ACHN (cell line): ENCODE measurements at regions not wholly inside any gene's neighbourhood (a gene's known extent, or its start where the extent isn't known, plus 50 kb on each side); places are given as distances from the start of the nearest gene placed in this dataset.
"Not testable (repeated sequence)": the region's sequence is repeated elsewhere in the genome, so short reads cannot be mapped to it uniquely, and the experiment has no call there.

Experiments used
- DNase-seq: peaks from one replicate; pipeline ENCODE4 v3.0.0-alpha.2; 2015
- in situ Hi-C: cut with HindIII; loops from 2 replicates; pipeline ENCODE4 v1.10.0; 2017; ENCODE audit warnings: low sequenced_read_pairs, low pct_ligation_motif_present, low pct_unique_long_range_greater_than_20kb

DNA sequence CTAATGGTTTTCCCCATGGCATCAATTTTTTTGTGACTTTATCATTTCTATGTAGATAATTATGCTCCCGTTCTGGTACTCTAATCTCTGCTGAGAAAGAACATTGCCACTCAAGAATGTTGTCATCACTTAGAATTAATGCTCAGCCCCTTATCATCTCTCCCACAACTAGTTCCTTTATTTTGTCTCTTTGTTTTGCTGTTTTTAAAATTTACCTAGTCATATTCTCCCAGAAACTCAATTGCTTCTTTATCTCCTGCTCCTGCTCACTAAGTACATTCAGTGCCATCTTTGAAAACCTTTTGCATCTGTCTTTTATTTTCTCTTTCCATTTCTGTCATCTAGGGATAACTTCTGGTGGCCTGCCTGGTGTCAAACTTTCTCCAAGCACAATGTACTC lies 324.9 kb upstream of the MTPN start:
- DNase-seq = no peak
- in situ Hi-C loops = no loop called here

DNA sequence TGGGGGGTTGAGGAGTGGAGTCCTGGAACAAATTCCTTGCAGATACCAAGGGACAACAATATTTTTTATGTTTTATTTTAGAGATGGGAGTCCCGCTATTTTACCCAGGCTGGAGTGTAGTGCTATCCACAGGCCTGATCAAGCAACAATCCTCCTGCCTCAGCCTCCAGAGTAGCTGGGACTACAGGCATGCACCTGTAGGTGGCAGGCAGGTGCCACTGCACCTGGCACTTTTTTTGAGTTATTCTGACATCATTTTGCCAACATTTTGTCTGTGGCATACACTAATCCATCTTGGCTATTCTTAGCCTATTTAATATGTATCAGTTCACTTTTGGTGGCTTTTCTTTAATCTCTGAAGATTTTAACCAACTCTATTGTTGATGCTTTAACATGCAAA lies 317.8 kb upstream of the MTPN start:
- in situ Hi-C loops = no loop called here
- no peak for DNase-seq

GRCh38 chr7:136293841-136294391 lies 316.8 kb upstream of the MTPN start:
- in situ Hi-C loops = no loop called here
- DNase-seq = no peak

DNA sequence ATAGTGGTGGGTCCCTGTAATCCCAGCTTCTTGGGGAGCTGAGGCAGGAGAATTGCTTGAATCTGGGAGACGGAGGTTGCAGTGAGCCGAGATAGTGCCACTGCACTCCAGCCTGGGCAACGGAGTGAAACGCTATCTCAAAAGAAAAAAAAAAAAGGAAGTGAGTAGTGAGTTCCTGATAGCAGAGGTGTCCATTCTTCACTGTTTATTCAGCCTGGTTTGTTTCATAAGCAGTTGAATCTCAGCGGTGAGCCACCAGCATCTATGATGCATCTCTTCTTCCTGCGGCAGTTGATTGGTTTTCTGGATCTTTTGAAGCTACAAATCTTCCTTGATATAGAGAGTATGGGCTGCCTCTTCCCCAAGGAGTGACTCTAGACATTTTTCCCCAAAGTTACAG lies 316.1 kb upstream of the MTPN start:
- in situ Hi-C loops = no loop called here
- no peak for DNase-seq

DNA sequence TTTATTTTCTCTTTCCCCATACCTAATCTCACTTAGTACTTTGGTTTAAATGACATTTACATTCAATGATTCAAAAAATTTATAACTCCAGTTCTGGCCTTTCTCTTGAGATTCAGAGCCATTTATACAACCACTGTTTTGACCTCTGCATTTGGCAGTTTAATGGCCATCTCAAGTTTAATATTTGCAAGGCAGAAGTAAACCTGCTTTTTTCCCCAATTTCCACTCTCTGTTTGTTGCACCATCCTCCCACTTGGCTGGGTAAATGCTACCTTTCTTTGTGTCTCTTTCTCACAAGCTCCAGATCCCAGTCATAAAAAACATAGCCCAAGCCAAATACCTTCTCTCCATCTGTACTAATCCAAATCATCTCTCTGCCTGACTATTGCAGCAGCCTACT lies 315.2 kb upstream of the MTPN start:
- DNase-seq = no peak
- in situ Hi-C loops = no loop called here

- in situ Hi-C loops = no loop called here
- DNase-seq = no peak
These were observed 313.2 kb upstream of the MTPN start for GRCh38 chr7:136290351-136290750.

GRCh38 chr7:136278057-136278456 lies 300.9 kb upstream of the MTPN start:
- DNase-seq = no peak
- in situ Hi-C loops = no loop called here

DNA sequence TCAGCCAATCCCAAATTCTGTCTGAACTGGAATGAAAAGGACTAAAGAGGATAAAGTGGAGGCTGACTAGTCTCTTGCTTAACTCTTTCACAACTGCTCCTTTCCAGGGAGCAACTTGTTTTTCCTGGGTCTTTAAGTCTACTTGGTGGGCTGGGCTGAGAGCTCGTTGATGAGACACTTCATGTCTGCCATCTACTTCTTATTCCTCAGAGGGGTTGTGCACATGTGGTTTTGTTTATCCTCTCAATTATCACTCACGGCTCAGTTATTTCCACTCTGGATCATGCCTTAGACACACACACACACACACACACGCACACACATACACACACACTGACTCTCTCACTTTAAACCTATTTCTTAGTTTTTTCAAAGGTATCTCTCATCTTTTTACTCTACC lies 298.6 kb upstream of the MTPN start:
- in situ Hi-C loops = no loop called here

GRCh38 chr7:136274636-136275345 lies 297.6 kb upstream of the MTPN start:
- in situ Hi-C loops = no loop called here
- no peak for DNase-seq

More for the DNA sequence above, 298.6 kb upstream of the MTPN start:
- DNase-seq = no peak

DNA sequence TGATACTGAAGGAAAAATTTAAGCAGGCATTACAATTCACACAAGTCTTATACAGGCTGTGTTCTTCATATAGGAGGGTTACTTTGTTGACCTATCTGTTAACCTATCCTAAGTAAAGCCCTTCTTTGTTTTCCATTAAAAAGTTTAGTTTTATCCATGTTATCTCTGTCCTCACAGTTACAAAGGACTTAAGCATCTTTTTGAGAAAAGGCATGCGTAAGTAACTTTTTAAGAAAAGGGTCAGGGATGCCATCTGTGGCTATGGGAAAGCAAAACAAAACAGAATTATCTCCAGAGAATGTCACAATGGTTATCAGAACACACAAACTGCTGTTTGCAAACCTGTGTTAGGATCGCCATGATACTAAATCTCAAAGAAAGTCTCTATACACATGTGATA lies 295.8 kb upstream of the MTPN start:
- in situ Hi-C loops = no loop called here
- no peak for DNase-seq

- in situ Hi-C loops = no loop called here
These were observed 290.7 kb upstream of the MTPN start for GRCh38 chr7:136267822-136268221.

GRCh38 chr7:136266457-136266856 lies 289.3 kb upstream of the MTPN start:
- in situ Hi-C loops = no loop called here
- DNase-seq = no peak

More at GRCh38 chr7:136267822-136268221, 290.7 kb upstream of the MTPN start:
- DNase-seq = no peak

GRCh38 chr7:136264304-136264703 lies 287.1 kb upstream of the MTPN start:
- in situ Hi-C loops, DNase-seq: not testable (repeated sequence)

DNA sequence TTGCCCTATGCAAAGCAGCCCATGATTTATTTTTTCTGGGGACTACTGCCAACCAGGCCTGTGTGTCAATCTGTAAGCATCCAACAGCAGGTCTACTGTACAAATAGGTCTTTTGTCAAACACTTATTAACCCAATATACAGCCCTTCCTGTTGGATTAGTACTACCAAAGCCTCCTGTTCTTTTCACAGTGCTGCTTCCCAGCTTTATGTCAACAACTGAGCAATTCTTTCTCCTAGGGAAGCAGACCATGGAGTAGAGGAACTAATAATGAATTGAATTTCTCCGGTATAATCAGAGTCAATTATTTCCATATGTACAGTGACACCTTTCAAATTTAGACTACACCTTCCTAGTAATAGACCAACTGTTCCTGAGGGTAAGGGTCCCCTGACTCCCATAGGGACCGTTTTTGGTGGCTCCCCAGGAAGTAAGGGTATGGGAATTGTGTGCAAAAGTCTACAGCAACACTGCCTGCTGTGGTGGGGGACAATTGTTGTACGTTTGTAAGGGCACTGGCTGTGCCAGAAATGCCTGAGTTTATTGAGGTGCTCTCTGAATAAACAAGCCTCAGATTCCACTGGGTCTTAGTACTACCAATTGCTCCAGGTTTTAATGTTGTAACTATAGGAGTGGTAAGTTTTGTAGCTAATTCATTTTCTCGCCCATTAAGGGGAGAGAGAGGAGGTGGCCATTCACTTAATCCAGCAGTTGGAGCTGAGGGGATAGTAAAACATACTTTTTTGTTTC lies 286.1 kb upstream of the MTPN start:
- in situ Hi-C loops, DNase-seq: not testable (repeated sequence)

GRCh38 chr7:136260591-136260990 lies 283.4 kb upstream of the MTPN start:
- in situ Hi-C loops = not testable (repeated sequence)

GRCh38 chr7:136259074-136259473 lies 281.9 kb upstream of the MTPN start:
- in situ Hi-C loops = no loop called here
- no peak for DNase-seq

More at GRCh38 chr7:136260591-136260990, 283.4 kb upstream of the MTPN start:
- not testable (repeated sequence) for DNase-seq

GRCh38 chr7:136256491-136256890 lies 279.3 kb upstream of the MTPN start:
- DNase-seq = no peak
- in situ Hi-C loops = no loop called here

GRCh38 chr7:136254148-136254547 lies 277.0 kb upstream of the MTPN start:
- in situ Hi-C loops = no loop called here
- DNase-seq = no peak

DNA sequence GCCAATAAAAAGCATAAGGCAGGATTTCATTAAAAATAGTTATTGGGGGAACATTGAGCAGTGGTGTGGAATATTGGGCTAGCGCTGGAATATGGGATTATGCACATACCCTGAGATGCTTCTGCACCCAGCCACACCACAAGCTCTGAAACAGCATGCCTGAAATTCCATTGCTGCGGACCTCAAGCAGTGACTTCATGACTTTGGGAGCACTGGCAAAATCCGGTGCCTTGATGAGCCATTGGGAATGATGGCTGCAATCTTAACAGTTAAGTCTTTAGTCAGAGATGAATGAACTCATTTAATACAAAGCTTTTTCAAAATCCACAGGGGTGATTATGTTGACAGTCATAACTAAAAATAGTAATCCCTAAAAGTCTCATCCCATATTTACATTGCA lies 274.7 kb upstream of the MTPN start:
- in situ Hi-C loops = no loop called here
- DNase-seq = no peak

GRCh38 chr7:136247211-136247610 lies 270.1 kb upstream of the MTPN start:
- in situ Hi-C loops = no loop called here
- no peak for DNase-seq
